MM.1S (cell line): ENCODE measurements at regions not wholly inside any gene's neighbourhood (a gene's known extent, or its start where the extent isn't known, plus 50 kb on each side); places are given as distances from the start of the nearest gene placed in this dataset.

Experiments
- DNase-seq: peaks from one replicate; pipeline ENCODE4 v3.0.0-alpha.2; 2015
- H2AFZ ChIP-seq: fragments of 300-600 bp; sonication (generic); 2 replicates; pipeline ENCODE4 v1.6.0; 2016; ENCODE audit warnings: antibody characterized with exemption, low read length
- H3F3A ChIP-seq: fragments of 300-600 bp; sonication (generic); 2 replicates; pipeline ENCODE4 v1.6.1; 2016; ENCODE audit warnings: mild to moderate bottlenecking, antibody characterized with exemption, low read length, moderate library complexity, mixed read lengths; ENCODE audit not compliant: insufficient read depth
- H3K27ac ChIP-seq: fragments of 300-600 bp; sonication (generic); 2 replicates; pipeline ENCODE4 v1.5.1; 2016; ENCODE audit warnings: mild to moderate bottlenecking, low read length
- H3K27me3 ChIP-seq: fragments of 300-600 bp; sonication (generic); replicated peaks from 2 replicates; pipeline ENCODE4 v1.6.0; 2016; ENCODE audit warnings: low read length; ENCODE audit not compliant: insufficient read depth
- H3K36me3 ChIP-seq: fragments of 300-600 bp; sonication (generic); replicated peaks from 2 replicates; pipeline ENCODE4 v1.6.1; 2016; ENCODE audit warnings: mild to moderate bottlenecking, low read length, mixed read lengths; ENCODE audit not compliant: insufficient read depth
- H3K4me1 ChIP-seq: fragments of 300-600 bp; sonication (generic); 2 replicates; pipeline ENCODE4 v1.6.1; 2016; ENCODE audit warnings: low read length, mixed read lengths
- H3K4me2 ChIP-seq: fragments of 300-600 bp; sonication (generic); 2 replicates; pipeline ENCODE4 v1.6.0; 2016; ENCODE audit warnings: low read depth, low read length
- H3K4me3 ChIP-seq: fragments of 300-600 bp; sonication (generic); 2 replicates; pipeline ENCODE4 v1.5.1; 2016; ENCODE audit warnings: low read length, mixed read lengths
- H3K79me2 ChIP-seq: fragments of 300-600 bp; sonication (generic); 2 replicates; pipeline ENCODE4 v1.6.1; 2016; ENCODE audit warnings: mixed run types, low read length, mixed read lengths
- H3K9ac ChIP-seq: fragments of 300-600 bp; sonication (generic); 2 replicates; pipeline ENCODE4 v1.6.1; 2016; ENCODE audit warnings: low read length, mixed read lengths
- H3K9me2 ChIP-seq: fragments of 300-600 bp; sonication (generic); replicated peaks from 2 replicates; pipeline ENCODE4 v1.6.1; 2016; ENCODE audit warnings: mild to moderate bottlenecking, low read length, mixed read lengths; ENCODE audit not compliant: insufficient read depth
- H3K9me3 ChIP-seq: fragments of 300-600 bp; sonication (generic); replicated peaks from 2 replicates; pipeline ENCODE4 v1.6.1; 2016; ENCODE audit warnings: mild to moderate bottlenecking, low read length, mixed read lengths; ENCODE audit not compliant: insufficient read depth
- H4K20me1 ChIP-seq: fragments of 300-600 bp; sonication (generic); 2 replicates; pipeline ENCODE4 v1.6.1; 2016; ENCODE audit warnings: mild to moderate bottlenecking, low read length, moderate library complexity, mixed read lengths; ENCODE audit not compliant: insufficient read depth
- CTCF ChIP-seq: fragments of 300-600 bp; sonication (generic); IDR thresholded peaks from 2 replicates; pipeline ENCODE4 v1.5.1; 2016; ENCODE audit warnings: antibody characterized with exemption, low read length, mixed read lengths
- EZH2 ChIP-seq: fragments of 300-600 bp; sonication (generic); optimal IDR thresholded peaks from 2 replicates; pipeline ENCODE3; 2017; ENCODE audit warnings: low read depth, mild to moderate bottlenecking, antibody characterized with exemption, low read length, mixed read lengths
- EZH2phosphoT487 ChIP-seq: fragments of 300-600 bp; sonication (generic); IDR thresholded peaks from 2 replicates; pipeline ENCODE4 v1.6.1; 2018; ENCODE audit warnings: antibody characterized with exemption, low read length

GRCh38 chr2:199524689-199525574, 67.2 kb upstream of the SATB2 start:
- Histone ChIP-seq H3K27me3 (no peaks in the 10 kb centered on the region), H2AFZ (no peak overlapping the region), H3K4me2 (no peak overlapping the region), H3K9ac (no peak overlapping the region), H3K9me2 (no peaks in the 10 kb centered on the region), H3F3A (no peaks in the 10 kb centered on the region), H3K36me3 (no peaks in the 10 kb centered on the region), H3K4me1 (no peaks in the 10 kb centered on the region), H3K9me3 (no peaks in the 10 kb centered on the region), H4K20me1 (no peaks in the 10 kb centered on the region), H3K27ac (no peak overlapping the region), H3K79me2 (no peaks in the 10 kb centered on the region), H3K4me3 (no peak overlapping the region)
- TF ChIP-seq CTCF (no peak), EZH2 (no peak), EZH2phosphoT487 (no peak)
- DNase-seq = no peak

GRCh38 chr2:199509403-199509802, 51.7 kb upstream of the SATB2 start:
- Histone ChIP-seq H3K4me2 (no peak overlapping the region), H3K79me2 (no peaks in the 10 kb centered on the region), H3K9ac (no peak overlapping the region), H4K20me1 (no peaks in the 10 kb centered on the region), H3K9me3 (no peaks in the 10 kb centered on the region), H3F3A (no peaks in the 10 kb centered on the region), H2AFZ (no peak overlapping the region), H3K27me3 (no peaks in the 10 kb centered on the region), H3K36me3 (no peaks in the 10 kb centered on the region), H3K4me1 (no peaks in the 10 kb centered on the region), H3K27ac (no peak overlapping the region), H3K9me2 (no peaks in the 10 kb centered on the region), H3K4me3 (no peak overlapping the region)
- TF ChIP-seq EZH2 = no peak
- no peak for TF ChIP-seq EZH2phosphoT487
- no peak for DNase-seq
